CD4-positive, alpha-beta memory T cell (primary cell): ENCODE measurements at regions not wholly inside any gene's neighbourhood (a gene's known extent, or its start where the extent isn't known, plus 50 kb on each side); places are given as distances from the start of the nearest gene placed in this dataset.

Source experiments
- CTCF ChIA-PET: fragments of 350-600 bp; sonication (Branson Sonifier 250); formaldehyde crosslinking; loops from one replicate; lab custom pipeline; 2021; ENCODE audit warnings: inconsistent platforms; ENCODE audit not compliant: partially characterized antibody; lab: Charles Lee
- POLR2A ChIA-PET: fragments of 350-600 bp; sonication (Branson Sonifier 250); formaldehyde crosslinking; loops from one replicate; lab custom pipeline; 2021; ENCODE audit not compliant: partially characterized antibody; lab: Charles Lee
- DNase-seq, 5 donors: peaks; one replicate each; pipeline versions ENCODE4 v3.0.0 to v3.0.0-alpha.2; 2020 to 2022; ENCODE audit warnings: mixed read lengths in 1 of 5
- H3K27ac ChIP-seq: one replicate; pipeline ENCODE4 v1.7.0; 2013; ENCODE audit warnings: low read depth, low read length
- H3K27me3 ChIP-seq: 2 replicates; pipeline ENCODE4 v1.7.0; 2013; ENCODE audit warnings: mild to moderate bottlenecking, low read length, moderate library complexity; ENCODE audit not compliant: insufficient read depth
- H3K36me3 ChIP-seq: 2 replicates; pipeline ENCODE4 v1.7.0; 2013; ENCODE audit warnings: mild to moderate bottlenecking, low read length, moderate library complexity; ENCODE audit not compliant: insufficient read depth
- H3K4me1 ChIP-seq: 2 replicates; pipeline ENCODE4 v1.7.0; 2013; ENCODE audit warnings: mild to moderate bottlenecking, low read length, moderate library complexity; ENCODE audit not compliant: insufficient read depth
- H3K4me3 ChIP-seq, 2 donors: one replicate each; pipeline ENCODE4 v1.7.0; 2013; ENCODE audit warnings: low read length in 2 of 2, mild to moderate bottlenecking in 1 of 2
- H3K9me3 ChIP-seq, 2 donors: one replicate each; pipeline ENCODE4 v1.7.0; 2013; ENCODE audit warnings: low read length in 2 of 2, control low read depth in 1 of 2; ENCODE audit not compliant: control insufficient read depth in 1 of 2
- H3K27ac Mint-ChIP-seq, 7 donors: one replicate each; pipeline ENCODE4 v1.8.0; 2020 to 2021; ENCODE audit warnings: mixed read lengths in 7 of 7, mild to moderate bottlenecking in 6 of 7, inconsistent platforms in 3 of 7, moderate library complexity in 3 of 7
- H3K27me3 Mint-ChIP-seq, 2 donors: one replicate each; pipeline ENCODE4 v1.8.0; 2020 to 2021; ENCODE audit warnings: mixed read lengths in 2 of 2
- H3K36me3 Mint-ChIP-seq, 2 donors: one replicate each; pipeline ENCODE4 v1.8.0; 2020 to 2021; ENCODE audit warnings: mixed read lengths in 2 of 2, inconsistent platforms in 1 of 2, mild to moderate bottlenecking in 1 of 2
- H3K4me1 Mint-ChIP-seq, 4 donors: one replicate each; pipeline ENCODE4 v1.8.0; 2020 to 2021; ENCODE audit warnings: mixed read lengths in 4 of 4, mild to moderate bottlenecking in 1 of 4
- H3K4me3 Mint-ChIP-seq, 8 donors: one replicate each; pipeline ENCODE4 v1.8.0; 2020 to 2021; ENCODE audit warnings: mixed read lengths in 8 of 8, mild to moderate bottlenecking in 7 of 8, moderate library complexity in 6 of 8, inconsistent platforms in 3 of 8
- H3K9me3 Mint-ChIP-seq, 8 donors: one replicate each; pipeline ENCODE4 v1.8.0; 2020 to 2021; ENCODE audit warnings: mixed read lengths in 8 of 8, mild to moderate bottlenecking in 5 of 8, inconsistent platforms in 3 of 8, moderate library complexity in 1 of 8
- intact Hi-C: fragments of 100-400 bp; cut with micrococcal nuclease; formaldehyde crosslinking; loops from one replicate; pipeline ENCODE4 v1.15.1; 2023

DNA sequence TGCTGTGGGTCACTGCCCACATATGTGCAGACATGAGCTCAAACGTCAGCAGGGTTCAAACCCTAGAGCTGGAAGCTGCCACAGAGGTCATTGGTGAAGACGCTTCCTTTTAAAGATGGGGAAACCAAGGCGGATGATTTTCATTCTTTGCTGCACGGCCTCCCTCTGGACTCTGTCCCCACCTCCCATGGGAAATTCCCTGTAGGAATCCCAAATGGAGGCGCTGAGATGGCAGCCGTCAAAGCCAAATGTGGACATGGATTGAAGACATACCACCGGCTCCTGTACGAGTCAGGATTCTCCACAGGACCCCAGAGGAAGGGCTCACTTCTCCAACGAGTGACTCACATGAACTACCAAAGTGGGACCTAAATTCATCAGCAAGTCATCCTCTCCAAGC, 286.4 kb downstream of the CRLF2 start:
- Mint-ChIP-seq H3K27ac (no peak overlapping the region), H3K36me3 (no peaks in the 10 kb centered on the region), H3K9me3 (peaks cover 0 to 4% (median 0%) of the 10 kb centered on the region in 8 donors), H3K4me3 (no peak overlapping the region), H3K4me1 (no peaks in the 10 kb centered on the region), H3K27me3 (no peaks in the 10 kb centered on the region)
- no peak overlapping the region for H3K27ac ChIP-seq
- ChIA-PET CTCF (no interaction called here), POLR2A (no interaction called here)
- H3K36me3 ChIP-seq, result no peaks in the 10 kb centered on the region
- no peaks in the 10 kb centered on the region for H3K4me1 ChIP-seq
- no peak overlapping the region for H3K4me3 ChIP-seq
- intact Hi-C loops, result no loop called here
- no peaks in the 10 kb centered on the region for H3K9me3 ChIP-seq
- no peaks in the 10 kb centered on the region for H3K27me3 ChIP-seq
- no peak for DNase-seq

DNA sequence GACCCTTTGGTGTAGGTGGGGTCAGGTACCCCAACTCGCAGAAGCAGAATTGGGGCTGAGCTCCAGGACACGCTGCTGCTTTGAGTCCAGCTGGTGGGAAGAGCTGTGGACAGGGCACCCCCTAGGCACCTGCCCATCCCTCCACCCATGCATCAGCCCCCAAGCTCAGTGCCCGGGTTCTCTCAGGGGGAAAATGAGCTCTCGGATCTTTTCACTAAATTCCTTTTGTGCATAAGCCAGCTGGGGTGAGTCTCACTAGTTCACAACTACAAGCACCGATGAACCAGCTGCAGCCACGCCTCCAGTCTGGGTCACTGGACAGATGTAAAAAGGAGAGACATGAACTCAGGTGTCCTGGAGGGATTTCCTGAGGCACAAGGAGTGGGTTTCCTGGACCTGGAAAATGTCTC, 286.8 kb downstream of the CRLF2 start:
- intact Hi-C loops, result no loop called here
- POLR2A ChIA-PET, result no interaction called here

DNA sequence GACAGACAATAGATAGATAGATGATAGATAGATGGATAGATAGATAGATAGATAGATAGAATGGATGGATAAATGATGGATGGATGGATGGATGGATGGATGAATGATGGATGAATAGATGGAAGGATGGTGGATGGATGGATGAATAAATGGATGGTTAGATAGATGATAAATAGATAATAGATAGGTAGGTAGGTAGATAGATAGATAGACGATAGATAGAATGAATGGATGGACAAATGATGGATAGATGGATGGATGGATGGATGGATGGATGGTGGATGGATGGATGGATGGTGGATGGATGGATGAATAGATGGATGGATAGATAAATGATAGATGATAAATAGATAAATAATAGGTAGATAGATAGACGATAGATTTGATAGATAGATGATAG, 287.4 kb downstream of the CRLF2 start:
- H3K9me3 ChIP-seq, result no peaks in the 10 kb centered on the region
- Mint-ChIP-seq H3K9me3 (peaks cover 0 to 4% (median 0%) of the 10 kb centered on the region in 8 donors), H3K27me3 (no peaks in the 10 kb centered on the region), H3K36me3 (no peaks in the 10 kb centered on the region), H3K4me1 (no peaks in the 10 kb centered on the region), H3K4me3 (no peak overlapping the region), H3K27ac (no peak overlapping the region)
- DNase-seq, result no peak
- H3K4me1 ChIP-seq, result no peaks in the 10 kb centered on the region
- ChIA-PET CTCF (no interaction called here), POLR2A (no interaction called here)
- intact Hi-C loops, result no loop called here
- H3K27ac ChIP-seq, result no peak overlapping the region
- H3K36me3 ChIP-seq, result no peaks in the 10 kb centered on the region
- H3K4me3 ChIP-seq, result no peak overlapping the region
- no peaks in the 10 kb centered on the region for H3K27me3 ChIP-seq

More for the DNA sequence above, 286.8 kb downstream of the CRLF2 start:
- no peaks in the 10 kb centered on the region for H3K4me1 Mint-ChIP-seq
- no peak overlapping the region for H3K27ac Mint-ChIP-seq
- no peak overlapping the region for H3K4me3 ChIP-seq
- no peak for DNase-seq
- H3K36me3 ChIP-seq, result no peaks in the 10 kb centered on the region
- H3K9me3 Mint-ChIP-seq, result peaks cover 0 to 4% (median 0%) of the 10 kb centered on the region in 8 donors
- no peaks in the 10 kb centered on the region for H3K27me3 ChIP-seq
- H3K4me1 ChIP-seq, result no peaks in the 10 kb centered on the region
- H3K36me3 Mint-ChIP-seq, result no peaks in the 10 kb centered on the region
- H3K27ac ChIP-seq, result no peak overlapping the region
- H3K9me3 ChIP-seq, result no peaks in the 10 kb centered on the region
- no peak overlapping the region for H3K4me3 Mint-ChIP-seq
- no peaks in the 10 kb centered on the region for H3K27me3 Mint-ChIP-seq
- CTCF ChIA-PET, result no interaction called here

GRCh38 chrX:924017-924416, 288.4 kb downstream of the CRLF2 start:
- no peak for DNase-seq
- Mint-ChIP-seq H3K4me1 (no peaks in the 10 kb centered on the region), H3K4me3 (no peak overlapping the region), H3K36me3 (no peaks in the 10 kb centered on the region), H3K27me3 (no peaks in the 10 kb centered on the region), H3K9me3 (peaks cover 0 to 4% (median 0%) of the 10 kb centered on the region in 8 donors), H3K27ac (no peak overlapping the region)
- Histone ChIP-seq H3K36me3 (no peaks in the 10 kb centered on the region), H3K27me3 (no peaks in the 10 kb centered on the region), H3K27ac (no peak overlapping the region), H3K4me3 (no peak overlapping the region), H3K4me1 (no peaks in the 10 kb centered on the region), H3K9me3 (no peaks in the 10 kb centered on the region)
- intact Hi-C loops, result no loop called here
- POLR2A ChIA-PET, result no interaction called here
- CTCF ChIA-PET, result no interaction called here

DNA sequence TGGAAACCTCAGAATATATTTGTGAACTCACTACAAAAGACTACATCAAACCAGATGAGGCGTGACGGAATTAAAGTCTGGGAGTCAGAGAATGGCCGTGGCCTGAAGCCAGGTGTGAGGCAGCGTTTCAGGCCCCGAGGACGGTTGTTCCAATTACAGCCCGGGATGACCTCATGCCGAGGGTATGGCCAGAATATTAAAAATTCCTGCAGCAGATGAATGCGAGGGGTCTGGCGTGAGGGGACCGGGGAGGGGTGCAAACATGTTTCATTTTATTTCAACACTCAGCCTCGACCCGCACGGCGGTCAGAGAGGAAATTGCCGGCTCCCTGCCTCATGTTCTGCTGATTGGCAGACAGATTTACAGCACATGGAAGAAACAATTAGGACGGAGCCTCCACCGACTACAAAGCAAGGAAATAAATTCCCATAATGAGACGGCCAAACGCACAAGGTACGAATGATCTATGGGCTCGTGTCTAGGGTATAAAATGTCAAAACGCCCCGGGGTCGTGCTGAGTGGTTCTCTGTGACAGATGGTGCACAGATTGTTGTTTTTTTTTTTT, 289.7 kb downstream of the SHOX start:
- Histone ChIP-seq H3K27me3 (no peaks in the 10 kb centered on the region), H3K4me1 (no peaks in the 10 kb centered on the region), H3K4me3 (no peak overlapping the region), H3K27ac (no peak overlapping the region), H3K36me3 (no peaks in the 10 kb centered on the region), H3K9me3 (no peaks in the 10 kb centered on the region)
- H3K36me3 Mint-ChIP-seq, result no peaks in the 10 kb centered on the region
- H3K4me3 Mint-ChIP-seq, result no peak overlapping the region
- POLR2A ChIA-PET, result no interaction called here
- peaks cover 0 to 4% (median 0%) of the 10 kb centered on the region in 8 donors for H3K9me3 Mint-ChIP-seq
- no peaks in the 10 kb centered on the region for H3K4me1 Mint-ChIP-seq
- DNase-seq, result no peak
- intact Hi-C loops, result no loop called here
- peak overlapping the region in 1 of 7 donors; percentile 73 for H3K27ac Mint-ChIP-seq
- no peaks in the 10 kb centered on the region for H3K27me3 Mint-ChIP-seq
- CTCF ChIA-PET, result no interaction called here

DNA sequence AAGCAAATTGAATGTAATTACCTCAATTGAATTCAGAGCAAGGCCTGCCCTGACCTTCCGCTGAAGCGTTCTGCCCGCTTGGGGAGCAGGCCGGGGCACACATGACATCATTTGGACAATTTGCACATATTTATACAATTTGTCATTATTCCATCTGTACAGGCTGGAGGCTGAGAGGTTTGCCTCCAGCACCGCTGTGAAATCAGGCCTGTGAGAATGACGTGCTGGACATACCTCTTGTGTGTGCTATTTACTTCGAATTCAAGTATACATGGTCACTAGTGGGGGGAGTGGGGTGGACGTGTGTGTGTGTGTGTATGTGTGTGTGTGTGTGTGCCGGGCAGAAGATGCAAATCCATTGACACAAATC, 285.6 kb downstream of the SHOX start:
- no peaks in the 10 kb centered on the region for H3K27me3 ChIP-seq
- H3K36me3 ChIP-seq, result no peaks in the 10 kb centered on the region
- CTCF ChIA-PET, result no interaction called here
- H3K4me3 ChIP-seq, result no peak overlapping the region
- peaks cover 0 to 6% (median 0%) of the 10 kb centered on the region in 8 donors for H3K9me3 Mint-ChIP-seq
- H3K27me3 Mint-ChIP-seq, result no peaks in the 10 kb centered on the region
- H3K4me3 Mint-ChIP-seq, result no peak overlapping the region
- no peak for DNase-seq
- H3K4me1 Mint-ChIP-seq, result no peaks in the 10 kb centered on the region
- intact Hi-C loops, result no loop called here
- H3K27ac ChIP-seq, result no peak overlapping the region
- H3K27ac Mint-ChIP-seq, result no peak overlapping the region
- no peaks in the 10 kb centered on the region for H3K4me1 ChIP-seq
- H3K9me3 ChIP-seq, result no peaks in the 10 kb centered on the region
- POLR2A ChIA-PET, result no interaction called here
- H3K36me3 Mint-ChIP-seq, result no peaks in the 10 kb centered on the region

- Mint-ChIP-seq H3K4me3 (no peak overlapping the region), H3K4me1 (no peaks in the 10 kb centered on the region), H3K36me3 (no peaks in the 10 kb centered on the region), H3K27ac (no peak overlapping the region), H3K27me3 (no peaks in the 10 kb centered on the region), H3K9me3 (peaks cover 0 to 7% (median 0%) of the 10 kb centered on the region in 8 donors)
- Histone ChIP-seq H3K4me3 (no peak overlapping the region), H3K4me1 (no peaks in the 10 kb centered on the region), H3K27me3 (no peaks in the 10 kb centered on the region), H3K36me3 (no peaks in the 10 kb centered on the region), H3K27ac (no peak overlapping the region), H3K9me3 (no peaks in the 10 kb centered on the region)
- intact Hi-C loops, result no loop called here
- DNase-seq, result peak in 2 of 5 donors; percentile 11 to 28
- ChIA-PET POLR2A (no interaction called here), CTCF (no interaction called here)
Measured at GRCh38 chrX:915427-916229, 285.0 kb downstream of the SHOX start.
